CD1c-positive myeloid dendritic cell (primary cell): ENCODE measurements at regions not wholly inside any gene's neighbourhood (a gene's known extent, or its start where the extent isn't known, plus 50 kb on each side); places are given as distances from the start of the nearest gene placed in this dataset.
A peak's percentile ranks its signal among the peaks of the same experiment; 100 is the strongest.

Experiments used
- DNase-seq: peaks from one replicate; pipeline ENCODE4 v3.0.0-alpha.2; 2016; ENCODE audit errors: extremely low spot score

DNA sequence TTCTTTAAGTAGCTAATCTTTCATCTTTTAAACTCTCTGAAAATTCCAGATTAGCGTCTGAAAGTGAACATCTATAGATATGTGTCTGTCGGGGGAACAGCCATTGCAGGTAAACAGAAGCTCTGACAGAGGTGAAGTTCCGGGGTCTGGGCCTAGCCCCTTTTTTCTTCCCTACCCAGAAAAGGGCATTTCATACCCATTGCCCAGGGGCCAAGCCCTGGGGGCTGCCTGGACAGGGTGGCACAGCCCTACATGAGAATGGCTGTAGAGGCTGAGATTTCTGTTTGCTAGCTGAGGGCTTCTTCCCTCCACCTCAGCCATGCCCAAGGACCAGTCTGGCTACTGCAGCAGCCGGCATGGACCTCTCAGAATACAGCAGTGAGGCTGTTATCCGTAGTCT lies 327.0 kb upstream of the PLET1 start:
- no peak for DNase-seq

DNA sequence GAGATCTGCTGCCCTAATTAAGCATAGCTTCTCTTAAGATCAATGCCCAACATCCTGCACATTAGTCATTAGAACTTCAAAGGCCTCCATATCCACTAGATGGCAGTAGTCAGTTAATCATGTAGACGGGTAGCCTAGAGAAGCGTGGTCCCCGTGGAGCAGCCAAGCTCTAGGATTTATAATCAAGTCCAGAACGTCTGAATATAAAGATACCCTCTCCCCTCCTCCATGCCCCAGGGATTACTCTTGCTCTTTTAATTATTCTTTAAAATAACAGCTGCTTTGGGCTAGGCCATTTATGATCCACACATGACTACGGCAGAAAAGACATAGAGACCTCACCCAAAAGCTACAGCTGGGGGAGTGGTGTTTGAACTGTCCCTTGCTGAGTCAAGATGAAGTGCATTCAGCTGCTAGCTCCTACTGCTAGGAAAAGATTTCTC lies 327.6 kb upstream of the PLET1 start:
- peak; percentile 75 for DNase-seq

DNA sequence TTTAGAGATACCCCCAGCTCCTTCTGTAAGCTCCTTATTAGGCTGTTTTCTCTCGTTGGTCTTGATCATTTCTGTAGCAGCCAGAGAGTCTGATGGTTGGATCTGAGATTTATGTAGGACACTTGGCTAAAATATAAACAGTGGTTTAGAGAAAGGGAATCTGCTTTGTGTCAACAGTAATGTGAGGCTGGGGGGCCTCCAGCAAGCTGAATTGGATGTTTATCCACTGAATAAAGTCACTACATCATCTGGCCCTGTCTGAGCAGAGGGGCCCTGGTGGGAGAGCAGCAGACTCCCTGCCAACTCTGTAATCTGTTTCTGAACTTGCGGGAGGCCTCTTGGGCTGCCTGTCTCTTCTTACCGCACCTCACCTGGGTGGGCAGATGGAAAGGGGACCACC lies 328.5 kb upstream of the PLET1 start:
- no peak for DNase-seq

DNA sequence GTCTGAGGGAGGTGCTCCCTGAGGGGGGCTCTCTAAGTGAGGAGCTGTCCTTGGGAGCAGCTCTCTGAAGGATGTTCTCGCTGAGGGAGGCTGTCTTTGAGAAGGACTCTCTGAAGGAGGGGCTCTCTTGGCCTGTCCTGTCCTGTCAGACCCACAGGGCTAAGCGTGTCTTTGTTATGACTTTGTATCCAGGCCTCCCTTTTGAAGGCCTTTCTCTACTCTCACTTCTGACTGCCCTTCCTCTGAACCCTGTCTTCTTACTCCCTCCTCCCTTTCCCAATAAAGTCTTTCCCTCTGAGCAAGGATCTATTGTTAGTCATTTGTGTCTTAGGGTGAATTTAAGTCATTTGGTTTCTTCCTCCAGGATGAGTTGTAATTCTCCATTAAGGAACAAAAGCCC lies 330.1 kb upstream of the PLET1 start:
- no peak for DNase-seq

DNA sequence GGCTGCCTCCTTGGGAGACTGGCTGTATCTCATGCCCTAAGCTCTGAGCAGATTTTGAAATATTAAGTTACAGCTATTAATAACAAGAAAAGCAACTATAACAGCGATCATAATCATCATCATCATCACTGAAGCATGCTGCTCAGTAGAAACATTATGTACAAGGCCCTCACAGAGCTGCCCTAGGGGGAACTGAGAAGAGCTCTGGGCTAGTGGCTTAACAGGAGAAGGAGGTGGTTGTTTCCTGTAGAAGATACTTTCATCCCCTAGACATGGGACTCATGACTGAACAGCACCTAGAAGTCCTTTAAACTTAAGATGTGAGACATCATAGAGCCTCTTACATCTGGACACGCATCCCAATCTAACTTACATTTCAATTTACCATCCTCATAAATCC lies 332.8 kb upstream of the PLET1 start:
- no peak for DNase-seq

DNA sequence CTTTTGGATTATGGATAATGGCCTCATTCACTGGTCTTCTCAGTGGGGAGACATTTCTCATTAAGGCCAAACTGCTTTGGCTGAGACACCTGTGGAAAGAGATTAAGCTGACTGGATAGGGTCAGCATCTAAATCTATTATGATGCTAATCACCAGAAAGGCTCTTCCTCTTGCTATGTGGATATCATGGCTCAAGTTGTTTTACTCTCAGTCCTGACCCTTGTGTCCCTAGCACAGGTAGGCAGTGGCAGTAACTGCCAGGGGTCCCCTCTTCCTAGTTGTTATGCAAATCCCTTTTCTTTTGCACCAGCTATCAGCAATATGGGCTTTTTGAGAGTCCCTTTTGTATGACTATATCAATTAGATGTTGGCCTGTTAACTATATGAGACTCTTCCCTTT lies 335.7 kb upstream of the PLET1 start:
- no peak for DNase-seq

DNA sequence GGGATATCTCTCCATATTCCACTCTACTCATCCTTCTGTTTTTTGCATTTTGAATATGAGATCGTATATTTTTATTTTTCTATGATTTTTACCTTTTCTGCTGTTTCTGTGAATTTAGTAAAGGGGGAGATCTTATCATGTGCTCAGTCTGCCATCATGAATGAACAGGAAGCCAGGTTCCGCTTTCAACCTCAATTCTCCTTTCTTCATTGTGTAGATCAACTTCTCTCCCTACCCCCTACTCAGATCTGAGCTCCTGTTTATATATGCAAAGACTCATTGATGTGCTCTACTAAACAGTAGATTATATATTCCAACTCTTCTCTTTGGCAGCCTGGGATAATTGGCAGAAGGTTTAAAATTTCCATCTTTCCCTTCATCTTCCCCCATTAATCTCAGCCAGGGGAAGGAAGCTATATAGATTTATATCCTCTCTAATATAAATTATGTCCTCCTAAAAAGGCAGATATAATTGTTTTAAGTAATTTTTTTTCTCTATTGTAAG lies 336.7 kb upstream of the PLET1 start:
- no peak for DNase-seq

DNA sequence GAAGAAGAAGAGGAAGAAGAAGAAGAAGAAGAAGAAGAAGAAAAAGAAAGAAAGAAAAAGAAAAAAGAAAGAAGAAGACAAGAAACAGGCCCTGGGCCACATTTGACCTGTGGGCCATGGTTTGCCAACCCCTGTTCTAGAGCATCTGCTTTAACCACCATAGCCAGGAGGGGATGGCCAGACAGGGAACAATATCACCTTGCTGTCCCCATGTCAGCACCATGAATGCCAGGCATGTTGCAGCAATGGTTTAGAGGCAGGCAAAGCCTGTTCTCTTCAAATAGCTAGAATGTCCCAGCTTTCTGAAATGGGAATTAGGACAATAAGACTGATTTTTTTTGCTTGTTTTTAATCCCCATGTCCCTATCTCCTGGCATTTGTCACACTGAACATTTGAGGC lies 338.6 kb upstream of the PLET1 start:
- DNase-seq = no peak

DNA sequence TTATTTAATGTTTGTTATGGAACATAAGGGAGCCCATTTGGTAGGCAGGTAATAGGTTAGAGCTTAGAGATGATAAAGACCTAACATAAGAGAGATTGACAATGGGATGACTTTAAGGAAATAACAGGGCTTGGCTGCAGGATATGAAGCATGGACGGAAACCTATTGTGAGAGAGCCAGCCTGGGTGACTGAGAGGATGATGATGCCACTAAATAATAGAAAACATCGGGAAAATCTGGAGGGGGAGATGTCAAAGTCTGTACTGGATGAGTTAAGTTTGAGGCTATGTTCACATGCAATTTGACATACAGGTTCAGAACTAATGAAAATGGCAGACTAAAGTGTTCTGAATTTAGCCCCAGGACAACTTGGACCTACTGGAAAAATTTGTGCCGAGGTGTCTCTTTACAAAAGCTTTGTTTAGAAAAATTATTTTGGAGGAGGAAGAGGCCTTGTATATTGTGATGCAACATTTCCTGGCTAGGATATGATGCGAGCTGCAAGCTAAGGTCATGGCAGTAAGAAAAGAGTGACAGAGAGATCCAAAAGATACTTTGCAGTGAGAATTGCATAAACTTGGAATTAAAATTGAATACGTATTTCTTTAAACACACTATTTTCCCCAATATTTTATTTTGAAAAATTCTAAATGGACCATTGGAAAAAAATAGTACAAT lies 339.3 kb upstream of the PLET1 start:
- no peak for DNase-seq

DNA sequence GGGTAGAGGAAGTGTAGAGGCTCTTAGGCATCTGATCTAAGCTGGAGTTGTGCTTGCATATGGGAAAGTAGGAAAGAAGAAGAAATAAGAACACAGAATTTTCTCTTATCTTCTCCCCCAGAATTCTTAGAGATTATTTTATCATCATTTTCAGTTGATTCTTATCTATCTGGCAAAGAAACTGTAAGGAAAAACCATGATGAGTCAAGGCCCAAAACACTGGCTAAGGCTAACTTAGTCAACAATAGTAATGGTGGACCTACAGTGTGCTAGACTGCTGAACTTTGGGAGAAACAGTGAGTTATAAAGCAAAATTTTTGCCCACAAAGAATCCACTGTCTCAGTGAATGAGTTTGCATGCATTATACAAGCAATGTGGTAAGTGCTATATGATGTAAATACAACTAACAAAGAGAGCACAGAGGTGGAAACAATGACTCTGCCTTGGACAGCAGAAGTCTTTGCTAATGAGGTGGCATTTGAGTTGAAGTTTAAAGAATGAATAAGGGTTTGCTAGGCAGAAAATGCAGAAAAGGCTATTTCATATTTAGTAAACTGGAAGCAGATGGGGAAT lies 344.5 kb upstream of the PLET1 start:
- DNase-seq = no peak

DNA sequence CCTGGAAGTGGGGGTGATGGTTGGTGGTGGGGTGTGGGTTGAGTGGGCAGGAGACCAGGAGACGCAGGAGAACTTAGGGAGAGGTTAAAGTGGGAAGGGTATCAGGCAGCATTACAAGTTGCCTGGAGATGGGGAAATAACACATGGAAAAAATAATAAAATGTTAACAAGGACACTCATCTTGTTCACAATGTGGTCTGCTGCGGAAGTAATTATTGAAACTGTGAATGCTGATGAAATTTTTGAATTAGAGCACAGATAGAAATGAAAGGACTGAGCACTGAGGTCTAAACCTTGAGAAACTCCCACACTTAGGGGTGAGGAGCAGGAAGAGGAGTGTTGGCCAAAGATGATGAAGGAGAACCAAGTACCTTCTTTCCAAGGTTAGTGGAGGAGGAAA lies 346.0 kb upstream of the PLET1 start:
- DNase-seq = no peak

DNA sequence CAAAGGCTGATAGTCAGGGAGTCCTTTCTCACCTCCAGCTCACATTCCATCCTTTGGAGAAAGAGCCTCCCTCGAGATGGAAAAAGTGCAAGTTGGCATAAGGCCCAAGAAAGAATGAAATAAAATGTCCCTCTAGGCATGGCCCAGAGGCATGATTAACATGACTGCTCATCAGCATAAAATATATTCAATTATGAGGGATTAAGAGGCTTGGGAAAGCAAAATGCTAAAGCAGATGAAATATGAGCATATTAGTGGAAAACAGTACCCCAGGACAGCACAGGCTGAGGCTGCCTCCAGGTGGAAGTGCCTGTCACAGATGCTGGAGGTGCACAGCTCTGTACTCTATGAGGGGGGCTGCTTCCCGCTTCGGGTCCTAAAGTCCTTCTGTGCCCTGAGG lies 347.8 kb upstream of the PLET1 start:
- no peak for DNase-seq

DNA sequence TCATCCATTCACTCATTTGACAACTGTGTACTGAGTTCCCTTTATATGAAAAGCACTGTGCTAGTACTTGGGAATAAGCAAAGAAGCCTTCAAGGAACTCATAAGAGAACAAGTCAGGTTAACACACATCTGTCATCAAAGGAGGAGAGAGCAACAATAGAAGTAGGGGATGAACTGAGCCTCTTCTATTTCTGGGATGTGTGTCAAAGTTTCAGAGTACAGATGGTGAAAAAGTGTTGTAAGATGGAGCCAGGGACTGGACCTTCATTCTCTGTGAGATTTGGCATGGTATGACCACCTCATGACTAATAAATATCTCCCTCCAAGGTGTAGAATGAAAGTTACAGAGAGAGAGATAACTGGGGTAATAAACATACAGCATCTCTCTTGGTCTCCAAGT lies 349.8 kb upstream of the PLET1 start:
- no peak for DNase-seq

DNA sequence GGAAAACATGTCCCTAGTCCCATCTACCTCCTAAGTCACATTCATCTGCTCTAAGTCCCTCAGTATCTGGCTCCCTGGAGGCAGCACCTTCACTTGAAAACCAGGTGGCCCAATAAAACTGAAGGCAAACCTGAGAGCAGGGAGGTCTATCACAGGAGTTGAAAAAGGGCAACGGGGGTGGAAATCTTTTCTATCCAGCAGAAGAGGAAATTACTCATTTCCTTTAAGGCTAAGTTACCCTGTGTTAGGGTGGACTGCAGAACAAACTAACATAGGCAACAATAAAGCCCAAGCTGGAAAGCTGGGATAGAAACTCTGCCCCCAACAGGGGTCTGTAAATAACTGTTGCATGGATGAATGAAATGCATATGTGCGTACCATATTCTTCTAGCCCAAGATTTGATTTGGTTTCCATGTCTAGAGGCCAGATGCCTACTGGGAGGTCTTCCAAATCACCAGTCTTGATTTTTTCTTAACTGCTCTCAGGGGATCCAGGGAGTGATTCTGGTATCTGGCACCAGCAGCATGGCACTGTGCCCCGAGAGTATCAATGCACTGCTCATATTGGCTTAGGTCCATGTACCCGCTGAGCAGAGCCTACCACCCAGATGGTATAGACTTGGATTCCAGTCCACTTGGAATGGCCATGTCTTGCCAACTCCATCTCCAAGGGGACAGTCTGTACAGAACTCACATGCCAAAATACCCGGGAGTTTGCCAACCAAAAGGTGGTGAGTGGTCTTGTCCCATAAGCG lies 350.0 kb upstream of the NCAM1 start:
- no peak for DNase-seq

DNA sequence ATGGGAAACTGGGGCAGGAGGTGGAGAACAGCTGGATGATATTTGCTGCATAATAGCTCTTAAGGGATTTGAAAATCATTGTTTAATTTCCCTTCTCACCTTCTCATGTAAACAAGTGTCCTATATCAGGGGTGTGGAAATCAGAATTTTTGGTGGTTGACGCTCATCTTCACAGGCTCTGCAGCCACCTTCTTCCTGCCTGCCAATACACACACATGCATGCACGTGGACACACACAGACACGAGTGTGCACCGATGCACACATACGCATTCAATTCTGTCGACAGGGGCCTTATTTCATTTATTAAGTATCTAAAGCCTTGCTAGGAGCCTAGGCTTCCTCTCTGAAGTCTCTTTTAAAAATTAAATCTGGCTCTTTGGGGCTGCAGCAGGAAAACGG lies 349.4 kb upstream of the NCAM1 start:
- no peak for DNase-seq

DNA sequence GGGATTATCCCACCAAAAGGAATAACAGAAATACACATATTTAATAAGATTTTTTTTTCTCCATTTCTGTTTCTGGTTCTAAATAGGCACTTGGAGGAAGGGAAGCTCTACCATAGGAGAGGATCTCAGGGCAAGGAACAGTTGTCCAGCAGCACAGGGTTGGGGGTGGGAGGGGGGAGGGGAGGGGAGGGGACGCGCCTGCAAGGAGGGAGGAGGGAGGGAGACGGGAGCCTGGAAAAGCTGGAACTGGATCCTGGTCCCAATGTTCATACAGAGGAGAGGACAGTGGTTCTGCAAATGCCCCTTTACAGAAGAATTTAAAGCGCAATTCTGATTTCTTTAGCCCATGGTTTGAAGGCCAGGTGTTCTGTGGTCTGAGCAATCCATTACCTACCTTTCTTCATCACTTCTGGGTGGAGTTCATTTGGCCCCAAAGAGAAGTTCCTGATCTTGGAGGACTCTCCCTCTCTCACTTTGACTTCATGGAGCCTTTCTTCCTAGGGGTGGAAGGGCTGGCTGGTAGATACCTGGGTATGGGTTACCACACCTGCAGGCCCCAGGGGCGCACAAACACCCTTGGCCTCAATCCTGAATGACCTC lies 348.9 kb upstream of the NCAM1 start:
- DNase-seq = no peak

DNA sequence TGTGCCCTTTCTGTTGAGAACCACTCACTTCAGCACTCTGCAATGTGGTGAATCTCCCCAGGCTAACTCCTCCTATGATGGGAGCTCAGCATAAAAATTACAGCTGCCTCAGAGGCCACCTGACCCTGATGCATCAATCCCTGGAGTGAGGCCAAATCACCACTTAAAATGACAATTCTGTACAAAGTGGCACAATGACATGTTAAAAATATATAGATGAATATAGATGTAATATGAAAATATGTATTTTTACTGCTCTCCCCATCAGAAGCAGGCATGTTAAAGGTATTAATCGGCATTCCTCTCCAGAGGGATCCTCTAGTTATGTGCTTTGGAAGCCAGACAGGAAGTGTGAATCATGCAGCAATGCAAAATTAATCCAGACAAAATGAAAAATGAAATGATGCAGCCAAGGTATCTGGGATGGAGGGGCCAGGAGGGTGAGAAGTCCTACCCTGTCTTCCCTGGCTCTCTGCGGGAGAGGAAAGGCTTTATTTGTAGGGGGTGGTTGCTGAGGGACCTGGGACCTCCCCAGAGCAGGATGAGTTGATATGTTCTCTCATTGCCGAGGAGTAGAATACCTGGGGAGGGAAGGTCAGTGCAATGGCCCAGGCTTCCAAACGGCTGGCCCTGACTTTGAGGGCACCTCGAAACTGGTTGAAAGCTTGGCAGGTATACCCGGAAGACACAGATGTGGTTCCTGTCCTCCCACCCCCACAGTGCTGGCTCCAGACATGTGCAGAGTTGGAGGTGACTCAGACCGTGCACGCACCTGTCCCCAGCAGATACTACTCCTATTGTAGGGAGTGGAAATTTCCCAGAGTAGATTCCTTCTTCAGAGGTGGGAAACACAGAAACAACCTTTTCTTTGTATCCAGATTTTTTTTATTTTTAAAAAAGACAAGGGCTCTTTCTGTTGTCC lies 347.9 kb upstream of the NCAM1 start:
- DNase-seq = no peak

DNA sequence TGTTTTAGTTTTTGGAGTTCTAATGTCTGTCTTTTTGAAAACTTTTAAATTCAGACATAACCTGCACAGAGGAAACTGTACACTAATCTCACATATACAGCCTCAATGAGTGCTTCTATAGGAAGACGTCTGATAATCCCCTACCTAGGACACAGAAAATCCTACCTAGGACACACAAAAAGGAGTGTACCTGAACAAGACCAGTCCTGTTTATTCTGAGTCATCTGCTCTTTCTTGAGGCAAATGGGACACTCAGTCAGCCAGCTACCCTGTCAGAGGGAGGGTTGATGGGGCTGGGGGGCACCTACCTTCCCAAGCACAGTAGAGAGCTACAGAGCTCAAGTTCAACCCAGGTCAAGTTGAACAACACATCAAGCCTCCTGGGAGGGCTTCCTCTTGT lies 346.6 kb upstream of the NCAM1 start:
- no peak for DNase-seq

DNA sequence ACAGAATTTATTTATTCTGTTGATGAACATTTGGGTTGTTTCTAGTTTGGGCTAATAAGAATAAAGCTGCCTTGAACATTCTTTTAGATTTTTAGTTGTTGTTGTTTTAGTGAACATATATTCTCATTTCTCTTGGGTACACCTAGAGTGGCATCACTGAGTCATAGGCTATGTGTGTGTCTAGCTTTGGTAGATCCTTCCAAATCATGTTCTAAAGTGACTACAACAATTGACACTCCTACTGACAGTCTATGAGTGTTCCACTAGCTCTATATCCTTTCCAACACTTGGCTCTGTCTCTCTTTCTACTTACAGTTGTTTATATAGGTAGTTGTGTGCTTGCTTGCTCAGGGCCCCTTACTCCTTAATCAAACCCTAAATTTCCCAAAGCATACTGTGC lies 346.0 kb upstream of the NCAM1 start:
- DNase-seq = no peak

DNA sequence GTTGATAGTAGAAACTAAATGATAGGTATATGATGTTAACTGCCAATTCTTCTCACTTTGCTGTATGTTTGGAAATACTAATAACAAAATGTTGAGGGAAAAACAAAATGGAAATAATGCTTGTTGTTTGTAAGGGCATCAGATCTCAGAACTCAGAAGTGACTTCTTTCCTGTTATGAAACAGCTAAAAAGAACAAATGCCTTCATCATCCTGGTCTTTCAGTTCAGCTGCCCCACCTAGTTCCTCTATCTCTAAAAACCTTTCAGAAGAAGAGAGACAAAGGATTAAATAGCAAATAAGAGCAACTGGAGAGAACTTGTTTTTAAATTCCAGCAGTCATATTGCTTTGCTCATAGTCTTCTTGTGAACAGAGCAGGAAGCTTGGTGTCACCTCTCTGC lies 345.3 kb upstream of the NCAM1 start:
- DNase-seq = peak; percentile 39

DNA sequence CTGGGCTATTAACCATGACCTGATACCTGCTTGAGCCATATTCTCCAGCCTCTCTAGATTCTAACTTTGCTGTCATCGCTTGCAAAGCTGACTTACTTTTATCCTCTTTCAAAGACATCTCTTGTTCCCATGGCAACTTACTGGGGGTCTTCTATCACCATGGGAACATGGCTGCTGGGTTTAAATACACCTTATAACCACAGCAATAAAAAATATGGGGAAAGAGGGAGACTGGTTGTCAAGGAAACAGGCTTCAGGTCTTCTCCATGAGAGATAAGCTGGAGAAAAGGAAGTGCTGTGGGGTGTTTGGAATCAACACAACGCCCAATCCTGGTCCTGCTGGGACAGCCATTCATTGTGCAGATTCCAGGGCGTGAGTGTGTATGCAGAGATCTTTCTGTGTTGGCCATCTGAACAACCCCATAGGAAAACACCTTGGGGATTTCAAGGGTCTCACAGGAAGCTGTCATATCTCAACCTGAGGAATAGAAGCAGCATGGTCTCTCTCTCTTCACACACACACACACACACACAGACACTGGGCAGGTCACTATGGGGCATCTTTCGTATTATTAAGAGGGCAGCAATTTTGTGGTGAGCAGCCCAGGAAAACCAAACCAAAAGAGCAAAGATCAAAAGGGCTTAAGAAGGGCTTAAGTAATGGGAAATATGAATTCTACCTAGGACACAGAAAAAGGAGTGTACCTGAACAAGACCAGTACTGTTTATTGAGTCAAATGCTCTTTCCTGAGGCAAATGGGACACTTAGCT lies 344.7 kb upstream of the NCAM1 start:
- DNase-seq = no peak
